AG04450 (cell line): ENCODE measurements at regions not wholly inside any gene's neighbourhood (a gene's known extent, or its start where the extent isn't known, plus 50 kb on each side); places are given as distances from the start of the nearest gene placed in this dataset.

Experiments
- CTCF ChIA-PET: fragments of 300-600, 350-600 bp; formaldehyde crosslinking; extraction: SDS; loops from one replicate; lab custom pipeline; 2022; ENCODE audit warnings: antibody characterized with exemption, inconsistent platforms; lab: Charles Lee
- POLR2A ChIA-PET: fragments of 350-600 bp; formaldehyde crosslinking; extraction: SDS; loops from one replicate; lab custom pipeline; 2021; ENCODE audit warnings: antibody characterized with exemption, inconsistent platforms; lab: Yijun Ruan, JAX
- DNase-seq: peaks from one replicate; pipeline ENCODE4 v3.0.0-alpha.2; 2011; ENCODE audit warnings: low read depth, low spot score
- H3K27ac ChIP-seq: one replicate; pipeline ENCODE4 v1.5.1; 2012; ENCODE audit warnings: low read depth, low read length, control low read depth
- H3K27me3 ChIP-seq: one replicate; pipeline ENCODE4 v1.6.0; 2012; ENCODE audit warnings: low read length; ENCODE audit not compliant: control insufficient read depth, insufficient read depth
- H3K4me3 ChIP-seq: 2 replicates; pipeline ENCODE4 v1.5.1; 2011; ENCODE audit warnings: mild to moderate bottlenecking, low read depth, low read length, control low read depth
- H3K9me3 ChIP-seq: 2 replicates; pipeline ENCODE4 v1.5.1; 2012; ENCODE audit warnings: low read length; ENCODE audit not compliant: control insufficient read depth, insufficient read depth
- TF ChIP-seq, protein P1 (sequence below): IDR thresholded peaks from 2 replicates; pipeline ENCODE4 v1.5.1; 2011; ENCODE audit warnings: low read depth, low read length, control low read depth, inconsistent platforms

DNA sequence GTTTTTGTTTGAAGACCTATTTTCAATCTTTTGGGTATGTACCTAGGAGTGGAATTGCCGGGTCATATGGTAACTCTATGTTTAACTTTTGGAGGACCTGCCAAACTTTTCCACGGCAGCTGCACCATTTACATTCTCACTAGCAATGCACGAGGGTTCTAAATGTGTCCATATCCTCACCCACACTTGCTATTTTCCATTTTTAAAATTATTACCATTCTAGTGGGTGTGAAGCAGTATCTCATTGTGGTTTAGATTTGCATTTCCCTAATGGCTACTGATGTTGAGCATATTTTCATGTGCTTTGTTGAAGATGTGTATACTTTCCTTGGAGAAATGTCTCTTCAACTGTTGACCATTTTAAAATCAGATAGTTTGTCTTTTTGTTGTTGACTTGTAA, 60.3 kb upstream of the HAPSTR1 start:
- Histone ChIP-seq H3K4me3 (no peak overlapping the region), H3K27me3 (no peaks in the 10 kb centered on the region), H3K9me3 (no peaks in the 10 kb centered on the region), H3K27ac (no peak overlapping the region)
- POLR2A ChIA-PET = no interaction called here
- CTCF ChIA-PET = interaction anchor here (1.1 to 3.4 kb wide), 4 partner anchors 17 to 125 kb away, joined by 3 to 26 read pairs (median 3); no protein-coding TSS in a partner anchor
- no peak for DNase-seq
- TF ChIP-seq, protein P1, sequence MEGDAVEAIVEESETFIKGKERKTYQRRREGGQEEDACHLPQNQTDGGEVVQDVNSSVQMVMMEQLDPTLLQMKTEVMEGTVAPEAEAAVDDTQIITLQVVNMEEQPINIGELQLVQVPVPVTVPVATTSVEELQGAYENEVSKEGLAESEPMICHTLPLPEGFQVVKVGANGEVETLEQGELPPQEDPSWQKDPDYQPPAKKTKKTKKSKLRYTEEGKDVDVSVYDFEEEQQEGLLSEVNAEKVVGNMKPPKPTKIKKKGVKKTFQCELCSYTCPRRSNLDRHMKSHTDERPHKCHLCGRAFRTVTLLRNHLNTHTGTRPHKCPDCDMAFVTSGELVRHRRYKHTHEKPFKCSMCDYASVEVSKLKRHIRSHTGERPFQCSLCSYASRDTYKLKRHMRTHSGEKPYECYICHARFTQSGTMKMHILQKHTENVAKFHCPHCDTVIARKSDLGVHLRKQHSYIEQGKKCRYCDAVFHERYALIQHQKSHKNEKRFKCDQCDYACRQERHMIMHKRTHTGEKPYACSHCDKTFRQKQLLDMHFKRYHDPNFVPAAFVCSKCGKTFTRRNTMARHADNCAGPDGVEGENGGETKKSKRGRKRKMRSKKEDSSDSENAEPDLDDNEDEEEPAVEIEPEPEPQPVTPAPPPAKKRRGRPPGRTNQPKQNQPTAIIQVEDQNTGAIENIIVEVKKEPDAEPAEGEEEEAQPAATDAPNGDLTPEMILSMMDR = no peak

DNA sequence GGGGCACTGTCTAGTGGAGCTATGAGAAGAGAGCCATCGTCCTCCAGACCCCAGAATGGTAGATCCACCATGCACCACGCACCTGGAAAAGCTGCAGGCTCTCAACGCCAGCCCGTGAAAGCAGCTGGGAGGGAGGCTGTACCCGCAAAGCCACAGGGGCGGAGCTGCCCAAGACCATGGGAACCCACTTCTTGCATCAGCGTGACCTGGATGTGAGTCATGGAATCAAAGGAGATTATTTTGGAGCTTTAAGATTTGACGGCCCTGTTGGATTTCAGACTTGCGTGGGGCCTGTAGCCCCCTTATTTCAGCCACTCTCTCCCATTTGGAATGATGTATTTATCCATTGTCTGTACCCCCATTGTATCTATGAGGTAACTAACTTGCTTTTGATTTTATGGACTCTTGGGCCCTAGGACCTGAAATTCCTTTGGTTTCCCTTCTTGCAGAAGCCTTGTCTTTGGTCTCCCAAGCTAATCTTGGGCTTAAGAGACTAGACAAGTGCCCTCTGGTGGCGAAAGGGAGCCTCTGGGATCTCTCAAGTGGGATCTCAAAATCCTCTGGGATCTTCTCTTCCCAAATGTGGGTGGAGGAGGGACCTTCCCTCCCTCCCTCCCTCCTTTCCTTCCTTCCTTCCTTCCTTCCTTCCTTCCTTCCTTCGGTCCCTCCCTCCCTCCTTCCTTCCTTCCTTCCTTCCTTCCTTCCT, 58.2 kb upstream of the HAPSTR1 start:
- POLR2A ChIA-PET = no interaction called here
- H3K4me3 ChIP-seq = no peak overlapping the region
- TF ChIP-seq, protein P1 = peak; percentile 68
- H3K27ac ChIP-seq = no peak overlapping the region
- no peaks in the 10 kb centered on the region for H3K9me3 ChIP-seq
- no peaks in the 10 kb centered on the region for H3K27me3 ChIP-seq
- no peak for DNase-seq
- CTCF ChIA-PET = interaction anchor here (0.6 to 3.4 kb wide), 20 partner anchors 9 to 467 kb away, joined by 3 to 26 read pairs (median 4); no protein-coding TSS in a partner anchor

DNA sequence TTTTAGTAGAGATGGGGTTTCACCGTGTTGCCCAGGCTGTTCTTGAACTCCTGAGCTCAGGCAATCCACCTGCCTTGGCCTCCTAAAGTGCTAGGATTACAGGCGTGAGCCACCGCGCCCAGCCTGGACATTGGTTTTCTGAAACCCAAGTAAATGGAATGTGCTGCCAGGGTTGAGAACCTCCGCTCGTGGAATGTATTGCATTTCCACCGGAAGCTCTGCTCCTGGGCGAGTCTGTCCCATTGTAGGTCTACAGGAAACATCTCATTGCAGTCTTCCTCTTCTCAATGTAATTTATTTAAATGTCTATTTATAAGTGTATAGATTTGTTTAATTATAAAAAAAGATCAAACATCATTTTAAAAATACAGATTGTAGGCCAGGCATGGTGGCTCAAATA, 57.4 kb upstream of the HAPSTR1 start:
- H3K9me3 ChIP-seq = no peaks in the 10 kb centered on the region
- TF ChIP-seq, protein P1 = no peak
- H3K27me3 ChIP-seq = no peaks in the 10 kb centered on the region
- DNase-seq = no peak
- CTCF ChIA-PET = interaction anchor here (0.6 to 3.4 kb wide), 14 partner anchors 9 to 467 kb away, joined by 3 to 26 read pairs (median 4); no protein-coding TSS in a partner anchor
- no peak overlapping the region for H3K27ac ChIP-seq
- POLR2A ChIA-PET = no interaction called here
- H3K4me3 ChIP-seq = no peak overlapping the region

DNA sequence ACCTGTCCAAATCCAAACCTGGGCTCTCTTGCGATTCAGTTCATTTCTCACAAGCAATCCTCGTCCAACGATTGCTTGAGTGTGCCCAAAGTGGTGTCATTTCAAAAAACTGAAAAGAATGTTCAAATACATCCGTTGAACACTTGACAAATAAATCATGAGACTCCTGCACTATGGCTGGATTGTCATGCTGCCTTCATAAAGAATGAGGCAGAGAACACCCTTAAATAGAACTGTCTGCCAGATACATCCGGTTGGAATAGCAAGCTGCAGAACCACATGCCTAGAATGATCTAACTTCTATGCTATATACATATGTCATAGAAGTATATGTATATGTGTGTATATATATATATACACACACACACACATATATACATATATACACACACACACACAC, 55.4 kb upstream of the HAPSTR1 start:
- Histone ChIP-seq H3K4me3 (no peak overlapping the region), H3K27me3 (no peaks in the 10 kb centered on the region), H3K27ac (no peak overlapping the region), H3K9me3 (no peaks in the 10 kb centered on the region)
- TF ChIP-seq, protein P1 = no peak
- ChIA-PET CTCF (interaction anchor here (1.8 kb wide), 1 partner anchor 27 kb away, joined by 7 read pairs; no protein-coding TSS in a partner anchor), POLR2A (no interaction called here)
- DNase-seq = no peak

DNA sequence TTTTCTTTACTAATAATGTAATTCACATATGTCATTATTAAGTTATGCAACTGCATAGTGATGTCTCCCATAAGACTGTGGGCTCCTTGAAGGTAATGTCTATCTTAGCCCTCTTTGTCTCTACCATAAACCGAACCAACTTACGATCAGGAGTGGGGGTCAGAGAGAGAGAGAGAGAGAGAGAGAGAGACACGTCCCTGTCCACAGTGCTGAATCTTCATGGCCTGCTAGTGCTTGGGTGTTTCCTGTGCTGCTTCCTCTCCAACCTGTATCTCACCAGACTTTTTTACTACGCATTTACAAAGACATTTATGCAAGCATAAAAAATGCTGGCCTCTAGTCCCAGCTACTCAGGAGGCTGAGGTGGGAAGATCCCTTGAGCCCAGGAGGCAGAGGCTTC, 52.2 kb upstream of the HAPSTR1 start:
- POLR2A ChIA-PET = interaction anchor here (0.6 kb wide), 1 partner anchor 10 kb away, joined by 3 read pairs; no protein-coding TSS in a partner anchor
- no peak for DNase-seq
- no peaks in the 10 kb centered on the region for H3K27me3 ChIP-seq
- CTCF ChIA-PET = interaction anchor here (2.2 kb wide), 1 partner anchor 30 kb away, joined by 7 read pairs; no protein-coding TSS in a partner anchor
- no peak overlapping the region for H3K4me3 ChIP-seq
- H3K27ac ChIP-seq = no peak overlapping the region
- TF ChIP-seq, protein P1 = no peak
- no peaks in the 10 kb centered on the region for H3K9me3 ChIP-seq
